Suprapubic skin (tissue), 4 donors: ENCODE measurements at regions not wholly inside any gene's neighbourhood (a gene's known extent, or its start where the extent isn't known, plus 50 kb on each side); places are given as distances from the start of the nearest gene placed in this dataset.
"Not testable (repeated sequence)": the region's sequence is repeated elsewhere in the genome, so short reads cannot be mapped to it uniquely, and the experiment has no call there.

ENCODE experiments used
- DNase-seq, 2 donors: peaks; one replicate each; pipeline ENCODE4 v3.0.0-alpha.2; 2019; ENCODE audit warnings: low spot score in 2 of 2
- H3K27ac ChIP-seq: fragments of 200-600 bp; sonication (generic); one replicate; pipeline ENCODE4 v1.5.1; 2019
- H3K27me3 ChIP-seq: fragments of 200-600 bp; sonication (generic); one replicate; pipeline ENCODE4 v1.5.1; 2019
- H3K36me3 ChIP-seq: fragments of 200-600 bp; sonication (generic); one replicate; pipeline ENCODE4 v1.5.1; 2019
- H3K4me1 ChIP-seq: fragments of 200-600 bp; sonication (generic); one replicate; pipeline ENCODE4 v1.5.1; 2019
- H3K4me3 ChIP-seq: fragments of 200-600 bp; sonication (generic); one replicate; pipeline ENCODE4 v1.5.1; 2019; ENCODE audit warnings: mild to moderate bottlenecking
- H3K9me3 ChIP-seq: fragments of 200-600 bp; sonication (generic); one replicate; pipeline ENCODE4 v1.5.1; 2019
- WGBS: methylation state at CpG from one replicate; pipeline ENCODE4 v1.1.5; 2018; 5-methylcytosine and 5-hydroxymethylcytosine counted together

GRCh38 chr2:111269761-111270323, 149.1 kb downstream of the BCL2L11 start:
- H3K27me3 ChIP-seq, H3K36me3 ChIP-seq, H3K4me3 ChIP-seq, DNase-seq, H3K9me3 ChIP-seq, H3K4me1 ChIP-seq, H3K27ac ChIP-seq: not testable (repeated sequence)
- WGBS: no CpG with 5 or more reads among the region's 4 CpGs

GRCh38 chr2:111270569-111270968, 149.9 kb downstream of the BCL2L11 start:
- H3K4me3 ChIP-seq, H3K36me3 ChIP-seq, H3K4me1 ChIP-seq, DNase-seq, H3K27ac ChIP-seq, H3K9me3 ChIP-seq, H3K27me3 ChIP-seq: not testable (repeated sequence)
- no CpG with 5 or more reads among the region's 3 CpGs for WGBS

- not testable (repeated sequence) for H3K27me3 ChIP-seq
- no CpG with 5 or more reads among the region's 8 CpGs for WGBS
These were observed 151.1 kb downstream of the BCL2L11 start for GRCh38 chr2:111271647-111272304.

DNA sequence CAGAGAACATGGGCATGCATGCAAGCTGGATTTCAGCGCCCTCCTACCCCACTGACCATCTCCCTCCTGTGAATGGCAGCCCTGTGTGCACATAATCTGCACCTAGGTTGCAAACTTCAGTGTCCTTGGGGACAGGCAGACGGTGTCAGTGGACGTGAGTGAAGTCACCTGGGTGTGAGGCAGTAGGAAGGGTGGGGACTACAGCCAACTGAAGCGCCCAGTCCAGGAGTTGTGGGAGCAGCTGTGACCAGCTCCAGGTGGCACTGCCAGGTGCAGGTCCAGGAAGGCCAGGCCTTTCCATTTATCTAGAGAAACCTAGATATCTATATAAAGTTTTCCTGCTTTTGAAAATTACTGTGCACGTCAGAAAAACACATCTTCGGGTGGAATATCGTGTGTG, 152.3 kb downstream of the BCL2L11 start:
- H3K36me3 ChIP-seq, H3K27ac ChIP-seq, H3K4me1 ChIP-seq, H3K27me3 ChIP-seq, H3K9me3 ChIP-seq, H3K4me3 ChIP-seq, DNase-seq: not testable (repeated sequence)
- 72% methylated on average over 3 of the region's 7 CpGs for WGBS

More at GRCh38 chr2:111271647-111272304, 151.1 kb downstream of the BCL2L11 start:
- H3K9me3 ChIP-seq, H3K4me1 ChIP-seq, H3K27ac ChIP-seq, H3K36me3 ChIP-seq, DNase-seq, H3K4me3 ChIP-seq: not testable (repeated sequence)

GRCh38 chr2:111275047-111275853, 154.5 kb downstream of the BCL2L11 start:
- not testable (repeated sequence) for H3K27me3 ChIP-seq, H3K9me3 ChIP-seq, H3K27ac ChIP-seq, H3K4me3 ChIP-seq, H3K36me3 ChIP-seq, DNase-seq, H3K4me1 ChIP-seq
- 46% methylated on average over 9 of the region's 15 CpGs for WGBS

GRCh38 chr2:111275854-111276171, 155.1 kb downstream of the BCL2L11 start:
- not testable (repeated sequence) for H3K4me1 ChIP-seq, H3K27ac ChIP-seq, H3K9me3 ChIP-seq, H3K27me3 ChIP-seq, H3K36me3 ChIP-seq, H3K4me3 ChIP-seq, DNase-seq
- WGBS: no CpG with 5 or more reads among the region's 3 CpGs

GRCh38 chr2:111278133-111278532, 157.4 kb downstream of the BCL2L11 start:
- not testable (repeated sequence) for DNase-seq, H3K27ac ChIP-seq, H3K36me3 ChIP-seq, H3K4me3 ChIP-seq, H3K27me3 ChIP-seq, H3K9me3 ChIP-seq, H3K4me1 ChIP-seq
- no CpG with 5 or more reads among the region's 3 CpGs for WGBS

- not testable (repeated sequence) for DNase-seq, H3K27ac ChIP-seq, H3K9me3 ChIP-seq, H3K4me1 ChIP-seq, H3K4me3 ChIP-seq, H3K36me3 ChIP-seq, H3K27me3 ChIP-seq
- no CpG with 5 or more reads among the region's 6 CpGs for WGBS
These were observed 160.1 kb downstream of the BCL2L11 start for GRCh38 chr2:111280709-111281286.

GRCh38 chr2:111282162-111282561, 161.4 kb downstream of the BCL2L11 start:
- H3K4me1 ChIP-seq, H3K27me3 ChIP-seq, H3K4me3 ChIP-seq, H3K27ac ChIP-seq, H3K9me3 ChIP-seq, DNase-seq, H3K36me3 ChIP-seq: not testable (repeated sequence)
- no CpG with 5 or more reads among the region's 5 CpGs for WGBS

DNA sequence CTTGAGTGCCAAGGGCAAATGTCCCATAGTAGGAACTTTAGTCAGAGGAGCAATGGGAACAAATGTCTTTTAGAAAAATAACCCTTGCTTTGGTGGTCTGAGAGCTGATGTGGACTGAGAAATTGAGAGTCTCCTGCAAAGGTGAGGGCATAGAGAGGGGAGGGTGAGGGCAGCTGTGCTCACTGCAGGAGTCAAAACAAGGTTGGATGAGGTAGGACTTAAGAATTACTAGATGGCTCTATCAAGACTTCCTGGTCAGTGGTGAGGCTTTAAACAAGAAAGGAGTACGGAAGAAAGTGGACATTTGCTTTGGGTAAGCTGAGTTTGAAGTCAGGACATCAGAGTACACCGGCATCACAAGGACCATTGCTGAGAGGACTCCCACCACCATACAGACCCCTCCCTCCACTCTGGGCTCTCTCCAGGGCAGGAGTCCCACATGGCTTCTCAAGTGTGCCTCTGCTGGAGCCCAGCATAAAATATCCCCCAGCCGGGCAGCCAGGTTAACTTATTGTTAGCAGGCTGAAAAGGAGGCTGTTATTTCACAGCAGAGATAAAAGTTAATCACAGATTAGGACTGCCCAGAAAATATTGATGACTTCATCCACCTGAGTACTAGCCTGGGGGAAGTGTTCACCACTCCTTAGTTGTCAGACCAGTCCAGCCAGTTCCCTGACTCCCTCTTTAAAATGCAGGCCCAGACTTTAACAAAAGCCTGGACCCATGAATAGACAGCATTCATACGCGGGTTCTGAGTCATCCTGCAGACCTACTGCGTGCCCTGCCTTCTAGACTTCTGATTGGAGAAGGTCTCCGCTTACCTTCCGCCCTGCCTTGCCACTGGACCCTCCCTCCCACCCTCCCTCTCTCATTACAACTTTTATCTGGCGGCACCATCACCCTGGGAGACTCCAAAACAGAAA, 167.2 kb downstream of the BCL2L11 start:
- not testable (repeated sequence) for H3K9me3 ChIP-seq, H3K4me1 ChIP-seq, H3K27me3 ChIP-seq, H3K4me3 ChIP-seq, H3K27ac ChIP-seq, H3K36me3 ChIP-seq, DNase-seq
- WGBS: 60% methylated on average over 5 of the region's 9 CpGs

DNA sequence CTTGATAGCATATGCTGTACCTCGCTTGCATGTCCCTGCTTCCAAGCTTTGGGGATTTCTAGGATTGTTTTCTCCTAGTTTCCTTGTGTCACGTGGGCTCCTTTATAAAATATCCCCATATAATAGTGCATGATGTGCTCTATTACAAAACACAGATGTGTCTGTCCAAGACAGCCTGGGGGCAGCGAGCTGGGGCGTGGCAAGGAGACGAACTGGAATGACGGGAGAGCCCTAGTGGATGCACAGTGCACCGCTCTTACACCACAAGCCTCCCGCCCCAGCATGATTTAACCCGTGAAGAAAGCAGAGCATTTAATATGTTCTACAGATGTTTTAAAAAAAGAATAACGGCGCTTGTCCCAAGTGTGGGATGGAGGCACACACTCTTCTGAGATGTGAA, 169.7 kb downstream of the BCL2L11 start:
- H3K4me1 ChIP-seq, H3K27me3 ChIP-seq, H3K27ac ChIP-seq, H3K9me3 ChIP-seq, H3K36me3 ChIP-seq, H3K4me3 ChIP-seq: not testable (repeated sequence)
- 27% methylated on average over 5 of the region's 11 CpGs for WGBS
- DNase-seq: peak; percentile 81

DNA sequence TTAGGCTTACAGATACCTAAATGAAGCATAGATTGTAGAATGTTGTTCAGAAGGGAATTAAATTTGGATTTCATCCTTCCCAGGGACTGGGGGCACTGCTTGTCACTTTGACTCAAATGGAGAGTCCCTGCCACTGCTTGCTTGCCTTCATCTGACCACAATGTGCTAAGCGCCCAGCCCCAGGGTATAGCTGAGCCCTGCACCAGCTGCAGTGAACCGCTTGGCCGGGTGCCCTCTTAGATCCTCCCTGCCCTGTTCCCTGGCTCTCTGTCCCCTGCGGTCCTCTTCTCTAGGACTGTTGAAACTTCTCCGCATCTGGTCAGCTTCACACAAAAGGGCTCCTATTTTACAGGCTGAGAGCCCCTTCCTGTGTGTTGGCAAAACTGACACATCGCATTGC, 170.9 kb downstream of the BCL2L11 start:
- DNase-seq, H3K4me1 ChIP-seq, H3K36me3 ChIP-seq, H3K27me3 ChIP-seq, H3K9me3 ChIP-seq, H3K4me3 ChIP-seq, H3K27ac ChIP-seq: not testable (repeated sequence)
- 48% methylated on average over 2 of the region's 6 CpGs for WGBS

- H3K9me3 ChIP-seq, H3K4me3 ChIP-seq, H3K27ac ChIP-seq, H3K36me3 ChIP-seq, H3K4me1 ChIP-seq, H3K27me3 ChIP-seq, DNase-seq: not testable (repeated sequence)
- WGBS: 73% methylated on average over 6 of the region's 10 CpGs
These were observed 171.7 kb downstream of the BCL2L11 start for GRCh38 chr2:111292232-111292968.
